AG04450 (cell line): ENCODE measurements at regions not wholly inside any gene's neighbourhood (a gene's known extent, or its start where the extent isn't known, plus 50 kb on each side); places are given as distances from the start of the nearest gene placed in this dataset.

ENCODE experiments used
- CTCF ChIA-PET: fragments of 300-600, 350-600 bp; formaldehyde crosslinking; extraction: SDS; loops from one replicate; lab custom pipeline; 2022; ENCODE audit warnings: antibody characterized with exemption, inconsistent platforms; lab: Charles Lee
- POLR2A ChIA-PET: fragments of 350-600 bp; formaldehyde crosslinking; extraction: SDS; loops from one replicate; lab custom pipeline; 2021; ENCODE audit warnings: antibody characterized with exemption, inconsistent platforms; lab: Yijun Ruan, JAX
- DNase-seq: peaks from one replicate; pipeline ENCODE4 v3.0.0-alpha.2; 2011; ENCODE audit warnings: low read depth, low spot score
- H3K27ac ChIP-seq: one replicate; pipeline ENCODE4 v1.5.1; 2012; ENCODE audit warnings: low read depth, low read length, control low read depth
- H3K27me3 ChIP-seq: one replicate; pipeline ENCODE4 v1.6.0; 2012; ENCODE audit warnings: low read length; ENCODE audit not compliant: control insufficient read depth, insufficient read depth
- H3K4me3 ChIP-seq: 2 replicates; pipeline ENCODE4 v1.5.1; 2011; ENCODE audit warnings: mild to moderate bottlenecking, low read depth, low read length, control low read depth
- H3K9me3 ChIP-seq: 2 replicates; pipeline ENCODE4 v1.5.1; 2012; ENCODE audit warnings: low read length; ENCODE audit not compliant: control insufficient read depth, insufficient read depth
- CTCF ChIP-seq: IDR thresholded peaks from 2 replicates; pipeline ENCODE4 v1.5.1; 2011; ENCODE audit warnings: low read depth, low read length, control low read depth, inconsistent platforms

GRCh38 chr14:33871394-33871793 is 79.5 kb downstream of the EGLN3 start:
- Histone ChIP-seq H3K27me3 (no peaks in the 10 kb centered on the region), H3K27ac (no peak overlapping the region), H3K9me3 (no peaks in the 10 kb centered on the region), H3K4me3 (no peak overlapping the region)
- ChIA-PET CTCF (no interaction called here), POLR2A (no interaction called here)
- TF ChIP-seq CTCF, result no peak
- DNase-seq, result no peak

DNA sequence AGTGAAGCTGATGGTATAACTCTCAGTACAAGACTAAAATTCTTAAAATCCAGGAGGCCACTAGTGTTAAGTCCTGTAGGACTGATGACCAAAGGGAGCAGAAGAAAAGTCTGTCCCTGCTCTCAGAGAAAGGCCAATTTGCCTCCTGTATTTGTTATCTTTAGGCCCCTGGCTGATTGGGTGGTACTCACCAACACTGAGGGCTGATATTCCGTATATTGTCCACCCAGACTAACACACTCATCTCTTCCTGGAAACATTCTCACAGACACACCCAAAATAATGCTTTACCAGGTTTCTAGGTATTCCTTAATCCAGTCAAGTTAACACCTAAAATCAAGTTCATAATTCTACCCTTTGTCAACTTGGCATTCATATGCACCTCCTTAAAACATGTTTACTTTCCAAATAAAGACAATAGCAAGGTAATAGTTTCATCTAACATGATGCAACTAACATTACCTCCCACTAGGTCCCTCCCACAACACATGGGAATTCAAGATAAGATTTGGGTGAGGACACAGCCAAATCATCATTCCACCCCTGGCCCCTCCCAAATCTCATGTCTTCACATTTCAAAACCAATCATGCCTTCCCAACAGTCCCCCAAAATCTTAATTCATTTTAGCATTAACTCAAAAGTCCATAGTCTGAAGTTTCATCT is 84.3 kb downstream of the EGLN3 start:
- CTCF ChIA-PET, result no interaction called here
- no peak for TF ChIP-seq CTCF
- Histone ChIP-seq H3K4me3 (no peak overlapping the region), H3K27ac (no peak overlapping the region), H3K9me3 (no peaks in the 10 kb centered on the region), H3K27me3 (no peaks in the 10 kb centered on the region)
- no peak for DNase-seq
- POLR2A ChIA-PET, result no interaction called here

DNA sequence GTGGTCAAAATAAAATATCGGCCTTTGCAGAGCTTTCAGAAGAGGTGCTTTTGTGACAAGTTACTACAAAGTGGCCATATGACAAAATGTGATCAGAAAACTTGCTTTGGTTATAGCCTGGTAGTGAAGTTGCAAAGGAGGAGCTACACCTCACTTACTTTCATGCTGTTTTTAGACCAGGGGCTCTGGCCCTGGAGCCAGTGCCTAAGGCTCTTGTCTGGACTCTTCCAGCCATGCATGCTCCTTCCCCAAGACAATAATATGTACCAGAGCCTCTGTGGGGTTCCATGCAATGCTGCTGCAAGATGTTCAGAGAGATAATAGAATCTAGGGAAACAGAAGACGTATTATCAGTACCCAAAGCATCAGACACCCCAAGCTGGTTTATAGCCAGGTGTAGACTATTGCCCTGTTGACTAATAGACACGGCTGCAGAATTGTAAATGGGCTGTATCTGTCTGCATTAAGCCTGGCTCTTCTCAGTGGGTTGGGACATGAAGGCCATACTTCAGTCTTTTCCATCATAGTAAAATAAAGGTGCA is 88.5 kb downstream of the EGLN3 start:
- no peak overlapping the region for H3K27ac ChIP-seq
- no peaks in the 10 kb centered on the region for H3K9me3 ChIP-seq
- H3K4me3 ChIP-seq, result no peak overlapping the region
- CTCF ChIA-PET, result interaction anchor here (0.6 kb wide), 1 partner anchor 13 kb away, joined by 3 read pairs; no protein-coding TSS in a partner anchor
- POLR2A ChIA-PET, result no interaction called here
- no peak for TF ChIP-seq CTCF
- no peak for DNase-seq
- no peaks in the 10 kb centered on the region for H3K27me3 ChIP-seq

GRCh38 chr14:33859306-33859705 is 91.6 kb downstream of the EGLN3 start:
- Histone ChIP-seq H3K27ac (no peak overlapping the region), H3K27me3 (no peaks in the 10 kb centered on the region), H3K4me3 (no peak overlapping the region), H3K9me3 (no peaks in the 10 kb centered on the region)
- CTCF ChIA-PET, result interaction anchor here (0.6 to 1.4 kb wide), 2 partner anchors 18 to 24 kb away, joined by 3 read pairs; no protein-coding TSS in a partner anchor
- DNase-seq, result no peak
- POLR2A ChIA-PET, result no interaction called here
- TF ChIP-seq CTCF, result no peak

GRCh38 chr14:33857650-33858049 is 93.2 kb downstream of the EGLN3 start:
- ChIA-PET POLR2A (no interaction called here), CTCF (no interaction called here)
- Histone ChIP-seq H3K4me3 (no peak overlapping the region), H3K9me3 (no peaks in the 10 kb centered on the region), H3K27me3 (no peaks in the 10 kb centered on the region), H3K27ac (no peak overlapping the region)
- no peak for DNase-seq
- TF ChIP-seq CTCF, result no peak
